A673 (cell line): ENCODE measurements at regions not wholly inside any gene's neighbourhood (a gene's known extent, or its start where the extent isn't known, plus 50 kb on each side); places are given as distances from the start of the nearest gene placed in this dataset.
"Not testable (repeated sequence)": the region's sequence is repeated elsewhere in the genome, so short reads cannot be mapped to it uniquely, and the experiment has no call there.

Experiments
- BruUV-seq: library from RNA; stranded (reverse); fragments of 400-500 nt; replicated peaks from 2 replicates; lab custom pipeline; 2021; lab: Mats Ljungman, UMichigan
- CTCF ChIA-PET: fragments of 300-600 bp; sonication (Branson Sonifier 250); formaldehyde crosslinking; loops from one replicate; lab custom pipeline; 2022; ENCODE audit warnings: antibody characterized with exemption; lab: Charles Lee
- POLR2A ChIA-PET: fragments of 300-600 bp; sonication (Branson Sonifier 250); formaldehyde crosslinking; loops from one replicate; lab custom pipeline; 2022; ENCODE audit warnings: antibody characterized with exemption; ENCODE audit not compliant: low non-redundant PET; lab: Charles Lee
- DNase-seq: peaks from one replicate; pipeline ENCODE4 v3.0.0-alpha.2; 2015; ENCODE audit warnings: low spot score
- H3K27ac ChIP-seq: fragments of 200-600 bp; sonication (generic); 2 replicates; pipeline ENCODE4 v1.5.1; 2016; ENCODE audit warnings: mixed run types, low read depth, mild to moderate bottlenecking, mixed read lengths, antibody characterized with exemption, low read length; ENCODE audit not compliant: poor library complexity, severe bottlenecking
- H3K27me3 ChIP-seq: fragments of 200-600 bp; sonication (generic); replicated peaks from 2 replicates; pipeline ENCODE4 v1.6.1; 2017; ENCODE audit warnings: mixed run types, low read depth, mild to moderate bottlenecking, mixed read lengths, antibody characterized with exemption, low read length; ENCODE audit not compliant: insufficient read depth, poor library complexity
- H3K36me3 ChIP-seq: fragments of 200-600 bp; sonication (generic); 2 replicates; pipeline ENCODE4 v1.6.1; 2016; ENCODE audit warnings: mixed run types, mild to moderate bottlenecking, mixed read lengths, antibody characterized with exemption, low read length; ENCODE audit not compliant: insufficient read depth, poor library complexity, severe bottlenecking
- H3K4me1 ChIP-seq: fragments of 200-600 bp; sonication (generic); 2 replicates; pipeline ENCODE4 v1.6.1; 2017; ENCODE audit warnings: mixed run types, mild to moderate bottlenecking, mixed read lengths, antibody characterized with exemption, low read length; ENCODE audit not compliant: insufficient read depth, poor library complexity, severe bottlenecking
- H3K4me3 ChIP-seq: fragments of 200-600 bp; sonication (generic); 2 replicates; pipeline ENCODE4 v1.5.1; 2016; ENCODE audit warnings: low read depth, mixed run types, mild to moderate bottlenecking, mixed read lengths, low read length; ENCODE audit not compliant: poor library complexity, severe bottlenecking
- H3K9me3 ChIP-seq: fragments of 200-600 bp; sonication (generic); 2 replicates; pipeline ENCODE4 v1.6.1; 2016; ENCODE audit warnings: mixed run types, low read depth, mild to moderate bottlenecking, mixed read lengths, antibody characterized with exemption, low read length; ENCODE audit not compliant: poor library complexity, severe bottlenecking
- EZH2 ChIP-seq: fragments of 200-600 bp; sonication (generic); IDR thresholded peaks from 2 replicates; pipeline ENCODE4 v1.6.1; 2017; ENCODE audit warnings: borderline replicate concordance, low read depth, mild to moderate bottlenecking, mixed read lengths, antibody characterized with exemption, low read length; ENCODE audit not compliant: poor library complexity, severe bottlenecking
- intact Hi-C: fragments of 100-400 bp; cut with micrococcal nuclease; formaldehyde crosslinking; loops from one replicate; pipeline ENCODE4 v1.10.0; 2022; ENCODE audit not compliant: unreplicated experiment
- TF ChIP-seq, protein P1 (sequence below): fragments of 300-800, 200-600 bp; sonication (generic); conservative IDR thresholded peaks from 2 replicates; pipeline ENCODE4 v1.5.1; 2017; ENCODE audit warnings: low read depth, mild to moderate bottlenecking, antibody characterized with exemption, low read length, moderate library complexity, mixed read lengths

DNA sequence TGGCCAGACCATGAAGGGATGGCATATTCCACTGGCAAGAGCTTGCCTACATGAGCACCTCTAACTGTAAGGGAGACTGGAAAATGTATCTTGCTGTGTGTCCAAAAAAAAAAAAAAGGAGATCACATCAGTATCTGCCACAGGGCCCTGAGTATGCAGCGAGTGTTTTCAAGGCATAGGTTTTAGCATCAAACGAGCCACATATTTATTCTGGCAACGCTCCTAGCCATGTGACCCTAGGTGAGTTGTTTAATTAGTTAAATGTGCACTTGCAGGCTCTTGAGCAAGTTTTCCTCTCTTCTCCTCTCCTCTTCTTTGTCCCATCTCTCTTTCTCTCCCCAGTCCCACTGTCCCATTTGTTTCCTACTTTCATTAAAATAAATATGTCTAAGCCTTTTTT, 428.7 kb upstream of the AKR1E2 start:
- ChIA-PET CTCF (no interaction called here), POLR2A (no interaction called here)
- intact Hi-C loops = loop anchor here (10.0 kb wide), 1 partner anchor 367 kb away; no protein-coding TSS in a partner anchor
- no peak for TF ChIP-seq EZH2
- TF ChIP-seq, protein P1, sequence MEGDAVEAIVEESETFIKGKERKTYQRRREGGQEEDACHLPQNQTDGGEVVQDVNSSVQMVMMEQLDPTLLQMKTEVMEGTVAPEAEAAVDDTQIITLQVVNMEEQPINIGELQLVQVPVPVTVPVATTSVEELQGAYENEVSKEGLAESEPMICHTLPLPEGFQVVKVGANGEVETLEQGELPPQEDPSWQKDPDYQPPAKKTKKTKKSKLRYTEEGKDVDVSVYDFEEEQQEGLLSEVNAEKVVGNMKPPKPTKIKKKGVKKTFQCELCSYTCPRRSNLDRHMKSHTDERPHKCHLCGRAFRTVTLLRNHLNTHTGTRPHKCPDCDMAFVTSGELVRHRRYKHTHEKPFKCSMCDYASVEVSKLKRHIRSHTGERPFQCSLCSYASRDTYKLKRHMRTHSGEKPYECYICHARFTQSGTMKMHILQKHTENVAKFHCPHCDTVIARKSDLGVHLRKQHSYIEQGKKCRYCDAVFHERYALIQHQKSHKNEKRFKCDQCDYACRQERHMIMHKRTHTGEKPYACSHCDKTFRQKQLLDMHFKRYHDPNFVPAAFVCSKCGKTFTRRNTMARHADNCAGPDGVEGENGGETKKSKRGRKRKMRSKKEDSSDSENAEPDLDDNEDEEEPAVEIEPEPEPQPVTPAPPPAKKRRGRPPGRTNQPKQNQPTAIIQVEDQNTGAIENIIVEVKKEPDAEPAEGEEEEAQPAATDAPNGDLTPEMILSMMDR = no peak
- H3K36me3 ChIP-seq = no peaks in the 10 kb centered on the region
- no peak overlapping the region for H3K27ac ChIP-seq
- H3K27me3 ChIP-seq = no peaks in the 10 kb centered on the region
- no peaks in the 10 kb centered on the region for H3K4me1 ChIP-seq
- H3K4me3 ChIP-seq = no peak overlapping the region
- no peaks in the 10 kb centered on the region for H3K9me3 ChIP-seq
- no peak for DNase-seq
- BruUV-seq = no TSS peak

DNA sequence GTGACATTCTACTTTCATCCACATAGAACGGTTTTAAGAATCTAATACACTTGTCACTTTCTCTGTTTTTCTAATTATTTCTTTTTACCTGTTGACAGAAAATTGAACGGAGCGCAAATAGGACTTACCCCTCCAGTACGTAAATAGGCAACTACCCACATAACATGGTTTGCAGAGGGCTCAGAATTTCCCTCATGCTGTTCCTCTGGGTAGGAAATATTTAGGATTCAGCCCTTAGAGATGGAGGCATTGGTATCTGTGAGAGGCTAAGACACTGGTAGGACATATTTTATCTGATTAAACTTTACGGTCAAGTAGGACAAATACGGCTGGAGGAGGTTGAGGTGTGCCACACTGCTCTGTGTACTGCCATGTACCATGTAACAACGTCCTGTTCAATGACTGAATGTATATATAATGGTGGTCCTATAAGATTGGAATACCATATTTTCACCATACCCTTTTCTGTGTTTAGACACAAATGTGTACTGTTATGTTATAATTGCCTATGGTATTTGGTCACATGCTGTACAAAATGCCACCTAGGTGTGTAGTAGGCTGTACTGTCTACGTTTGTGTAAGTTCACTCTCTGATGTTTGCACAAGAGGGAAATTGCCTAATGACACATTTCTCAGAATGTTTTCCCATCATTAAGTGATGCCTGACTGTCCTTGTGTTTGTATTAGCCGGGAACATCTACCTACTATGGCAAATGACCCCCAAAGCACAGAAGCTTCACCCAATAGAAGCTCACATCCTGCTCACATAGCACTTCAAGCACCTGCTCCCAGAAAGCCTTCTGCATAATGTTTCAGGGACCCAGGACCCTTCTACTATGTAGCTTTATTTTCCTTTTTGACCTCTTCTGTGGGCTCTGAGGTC, 429.4 kb upstream of the AKR1E2 start:
- CTCF ChIA-PET = no interaction called here
- peaks cover 4% of the 10 kb centered on the region for H3K4me1 ChIP-seq
- TF ChIP-seq, protein P1 = no peak
- BruUV-seq = no TSS peak
- H3K27me3 ChIP-seq = no peaks in the 10 kb centered on the region
- intact Hi-C loops = loop anchor here (10.0 kb wide), 1 partner anchor 368 kb away; no protein-coding TSS in a partner anchor
- no peaks in the 10 kb centered on the region for H3K36me3 ChIP-seq
- POLR2A ChIA-PET = no interaction called here
- H3K9me3 ChIP-seq = no peaks in the 10 kb centered on the region
- H3K27ac ChIP-seq = no peak overlapping the region
- DNase-seq = no peak
- no peak overlapping the region for H3K4me3 ChIP-seq

- Histone ChIP-seq H3K36me3 (no peaks in the 10 kb centered on the region), H3K9me3 (no peaks in the 10 kb centered on the region), H3K4me1 (peaks cover 8% of the 10 kb centered on the region), H3K27me3 (no peaks in the 10 kb centered on the region), H3K27ac (no peak overlapping the region), H3K4me3 (no peak overlapping the region)
- ChIA-PET POLR2A (no interaction called here), CTCF (no interaction called here)
- BruUV-seq = no TSS peak
- TF ChIP-seq EZH2 = no peak
- TF ChIP-seq, protein P1 = no peak
- intact Hi-C loops = loop anchor here (10.0 kb wide), 1 partner anchor 369 kb away; no protein-coding TSS in a partner anchor
- DNase-seq = no peak
These were observed 430.3 kb upstream of the AKR1E2 start for GRCh38 chr10:4395731-4396130.

- H3K9me3 ChIP-seq, H3K4me1 ChIP-seq, BruUV-seq, H3K4me3 ChIP-seq, H3K36me3 ChIP-seq, H3K27ac ChIP-seq, H3K27me3 ChIP-seq, DNase-seq, POLR2A ChIA-PET, CTCF ChIA-PET: not testable (repeated sequence)
- intact Hi-C loops = loop anchor here (10.0 kb wide), 1 partner anchor 370 kb away; no protein-coding TSS in a partner anchor
These were observed 431.6 kb upstream of the AKR1E2 start for GRCh38 chr10:4394455-4394854.
